GM18909 (cell line): ENCODE measurements at regions not wholly inside any gene's neighbourhood (a gene's known extent, or its start where the extent isn't known, plus 50 kb on each side); places are given as distances from the start of the nearest gene placed in this dataset.

Experiments used
- ATAC-seq: cut with Tn5 transposase; IDR thresholded peaks from one replicate; pipeline ENCODE4 v1.9.1; 2021; ENCODE audit warnings: mild to moderate bottlenecking; ENCODE audit not compliant: unreplicated experiment, poor library complexity

DNA sequence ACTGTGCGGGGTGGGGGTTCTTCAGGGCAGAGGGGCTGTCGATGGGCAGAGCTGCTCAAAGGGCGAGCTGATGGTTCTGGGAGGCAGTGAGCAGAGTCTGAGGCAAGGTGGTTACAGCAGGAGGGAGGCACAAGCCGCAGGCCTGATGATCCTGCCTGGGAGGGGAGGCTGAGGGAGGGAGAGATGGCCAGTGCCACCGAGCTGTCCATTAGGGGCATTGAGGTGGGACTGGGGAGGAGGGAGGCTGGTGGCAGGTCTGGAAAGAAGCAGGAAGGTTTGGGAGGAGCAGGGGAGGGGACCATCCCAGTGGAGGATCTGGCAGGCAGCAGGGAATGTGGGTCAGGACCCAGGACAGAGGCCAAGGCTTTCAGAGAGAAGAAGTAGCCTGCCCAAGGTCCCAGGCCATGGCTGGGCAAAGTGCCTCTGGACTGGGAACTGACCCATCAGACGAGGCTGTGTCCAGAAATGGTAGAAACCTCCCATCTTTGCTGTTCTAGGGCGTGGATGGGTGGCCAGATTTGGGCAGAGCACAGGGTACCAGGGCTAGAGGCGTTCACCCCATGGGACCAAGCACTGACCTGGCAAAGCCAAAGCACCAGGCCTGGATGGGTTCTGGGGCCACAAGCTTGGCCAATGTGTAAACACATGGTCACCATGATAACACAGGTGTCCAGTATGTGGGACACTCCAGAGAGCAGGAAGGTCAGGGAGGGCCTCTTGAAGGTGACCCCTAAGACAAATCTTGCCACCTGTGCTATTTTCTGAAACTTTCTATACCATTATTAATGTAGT, 55.5 kb downstream of the INHBB start:
- no peak for ATAC-seq

GRCh38 chr2:120402067-120402433, 56.1 kb downstream of the INHBB start:
- ATAC-seq, result no peak

DNA sequence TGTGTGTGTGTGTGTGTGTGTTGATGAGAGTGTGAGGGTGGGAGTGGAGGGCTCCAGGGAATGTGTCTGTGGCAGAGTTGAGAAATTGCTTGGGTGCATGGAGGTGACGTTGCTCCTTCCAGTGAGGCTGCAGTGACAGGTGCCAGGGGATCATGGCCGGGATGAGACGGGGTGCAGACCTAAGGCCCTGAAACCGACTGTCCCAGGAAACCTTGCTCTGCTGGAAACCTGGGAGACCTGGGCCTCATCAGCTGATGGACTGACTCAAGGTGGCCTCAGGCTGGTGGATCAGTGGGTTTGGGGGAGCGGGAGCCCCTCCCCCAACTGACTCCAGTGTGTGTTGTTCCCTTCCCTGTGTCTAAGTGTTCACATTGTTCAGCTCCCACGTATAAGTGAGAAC, 56.6 kb downstream of the INHBB start:
- ATAC-seq, result no peak

DNA sequence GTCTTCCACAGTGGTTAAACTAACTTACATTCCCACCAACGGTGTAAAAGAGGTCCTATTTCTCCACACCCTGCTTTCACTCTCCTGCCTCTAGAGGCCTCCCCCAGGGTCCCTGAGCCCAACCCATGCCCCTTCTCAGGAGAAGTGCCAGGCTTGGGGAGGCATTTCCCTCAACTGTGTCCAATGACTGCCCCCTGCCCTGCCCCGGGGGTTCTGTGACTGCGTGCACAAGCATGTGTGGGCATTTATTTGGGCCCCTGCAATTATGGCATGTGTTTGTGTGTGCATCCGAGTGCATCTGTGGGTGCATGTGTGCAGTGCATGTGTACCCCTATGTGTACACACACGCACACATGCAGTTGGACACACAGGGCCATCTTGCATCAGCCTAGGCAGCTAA, 57.3 kb downstream of the INHBB start:
- ATAC-seq, result no peak

DNA sequence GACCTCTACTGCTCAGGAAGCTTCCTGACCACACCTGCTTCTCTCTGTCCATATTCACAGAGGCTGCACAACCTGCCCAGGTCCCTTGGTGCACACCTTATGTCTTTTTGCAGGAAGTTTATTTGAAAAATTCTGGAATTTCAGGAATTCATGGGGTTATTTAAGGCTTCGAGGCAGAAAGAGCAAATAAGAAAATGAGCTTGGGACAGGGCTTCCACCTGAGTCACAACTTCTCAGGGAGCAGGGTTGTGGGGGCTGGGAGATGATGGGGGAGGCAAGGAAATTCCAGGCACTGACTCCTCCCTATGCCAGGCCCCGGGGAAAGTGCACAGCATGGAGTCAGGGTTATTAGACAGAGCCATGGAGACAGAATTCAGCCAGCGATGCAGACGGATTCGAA, 57.7 kb downstream of the INHBB start:
- ATAC-seq, result no peak

DNA sequence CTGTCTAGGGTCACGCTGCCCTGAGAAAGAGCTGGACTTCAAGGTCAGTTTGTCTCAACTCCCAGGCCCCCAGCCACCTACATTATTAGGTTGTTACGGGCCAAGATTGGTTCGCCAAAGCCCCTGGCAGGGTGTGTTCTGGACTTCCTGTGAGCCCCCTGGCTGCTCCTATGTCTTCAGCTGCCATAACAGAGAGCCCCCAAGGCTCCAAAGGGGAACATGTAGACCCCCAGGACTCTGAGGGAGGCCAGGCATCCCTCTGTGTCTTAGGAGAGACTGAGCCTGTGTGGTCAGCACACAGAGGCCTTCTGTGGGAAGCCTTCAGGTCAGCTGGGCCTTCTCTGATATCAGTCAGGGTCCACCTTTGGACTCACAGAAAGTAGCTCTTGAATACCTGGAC, 58.3 kb downstream of the INHBB start:
- no peak for ATAC-seq

DNA sequence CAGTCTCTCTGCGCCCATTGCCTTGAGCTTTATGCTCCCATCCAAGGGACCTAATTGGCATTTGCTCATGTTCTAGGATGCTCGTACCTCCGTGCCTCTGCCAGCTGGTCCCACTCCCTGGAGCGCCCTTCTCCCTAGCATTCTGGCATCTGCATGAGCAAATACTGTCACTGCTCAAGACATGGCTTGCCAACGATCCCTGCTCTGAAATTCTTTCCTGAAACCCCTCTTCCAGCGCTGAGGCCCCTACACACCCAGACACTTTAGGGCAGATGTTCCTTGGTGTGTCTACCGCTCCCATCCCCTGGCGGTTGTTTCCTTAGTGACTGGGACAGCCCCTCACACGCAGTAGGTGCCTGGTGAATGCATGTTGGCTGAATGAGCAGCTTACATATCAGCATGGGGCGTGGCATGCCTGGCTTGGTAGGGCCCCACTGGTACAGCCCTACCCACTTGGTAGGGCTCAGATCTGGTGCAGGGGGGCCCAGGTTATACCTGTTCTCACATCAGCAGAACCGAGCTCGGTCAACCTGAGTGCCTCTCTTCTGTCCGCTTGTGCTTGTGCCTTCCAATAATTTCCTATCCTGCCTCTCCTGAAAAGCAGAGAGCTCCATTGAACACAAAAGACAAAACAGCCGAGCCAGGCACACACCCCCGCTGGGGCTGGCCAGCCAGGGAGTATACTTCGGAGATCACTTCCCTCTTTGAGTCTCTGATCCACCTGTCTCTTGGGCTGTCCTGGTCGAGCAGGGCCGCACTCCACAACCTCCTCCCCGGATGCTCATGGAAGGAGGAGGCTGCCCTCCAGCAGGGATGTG, 59.2 kb downstream of the INHBB start:
- no peak for ATAC-seq

GRCh38 chr2:120405759-120406099, 59.8 kb downstream of the INHBB start:
- no peak for ATAC-seq

- ATAC-seq, result no peak
Measured at GRCh38 chr2:120406566-120406965, 60.6 kb downstream of the INHBB start.

GRCh38 chr2:120410487-120410886, 64.6 kb downstream of the INHBB start:
- no peak for ATAC-seq

- no peak for ATAC-seq
Measured at GRCh38 chr2:120415060-120415459, 69.1 kb downstream of the INHBB start.

GRCh38 chr2:120415728-120416509, 70.0 kb downstream of the INHBB start:
- no peak for ATAC-seq

DNA sequence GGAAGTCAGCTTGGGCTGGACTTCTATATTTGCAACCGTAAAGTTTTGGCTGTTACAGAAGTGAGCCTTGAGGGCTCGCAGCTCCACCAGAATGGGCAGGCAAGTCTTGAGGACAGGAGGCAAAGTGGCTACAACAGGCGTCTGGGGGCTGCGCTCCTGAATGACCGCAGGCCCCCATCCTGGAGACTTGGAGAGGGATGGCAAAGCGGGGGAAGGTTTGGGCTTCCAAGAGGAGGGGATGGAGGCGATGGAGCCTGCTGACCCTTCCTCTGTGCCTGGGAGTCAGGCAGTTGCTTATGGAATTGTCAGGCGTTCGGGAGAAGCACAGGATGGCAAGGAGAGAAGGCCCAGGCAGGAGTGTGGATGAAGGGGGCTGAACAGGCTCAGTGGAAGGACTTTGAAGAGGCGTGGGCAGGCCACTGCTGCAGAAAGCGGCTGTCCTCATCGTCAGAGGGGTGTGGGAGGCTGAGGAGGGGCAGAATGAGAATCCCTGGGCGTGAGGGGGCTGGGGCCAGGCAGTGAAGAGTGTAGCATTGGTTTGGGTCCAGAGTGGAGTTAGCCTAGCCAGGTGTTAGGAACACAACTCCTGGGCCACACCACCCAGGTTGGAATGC, 72.3 kb downstream of the INHBB start:
- no peak for ATAC-seq

DNA sequence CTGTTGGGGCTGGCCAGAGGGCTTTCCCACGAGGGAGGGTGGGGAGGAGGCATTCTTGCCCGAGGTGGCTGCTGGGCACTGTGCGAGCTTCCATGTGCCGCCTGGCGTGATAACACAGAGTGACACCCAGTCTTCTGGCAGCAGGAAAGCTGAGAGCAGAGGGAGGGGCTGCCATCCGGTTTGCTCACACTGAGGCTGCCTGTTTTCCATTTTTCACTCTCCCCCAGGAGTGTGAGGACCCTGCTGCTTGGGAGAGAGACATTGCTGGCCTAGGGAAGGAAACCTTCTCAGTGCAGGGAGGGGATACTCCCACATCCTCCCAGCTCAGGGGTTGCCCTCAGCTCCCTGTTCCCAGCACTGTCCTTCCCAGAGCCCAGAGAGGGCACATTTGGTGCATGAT, 73.1 kb downstream of the INHBB start:
- no peak for ATAC-seq

- no peak for ATAC-seq
Measured at GRCh38 chr2:120419955-120420354, 74.0 kb downstream of the INHBB start.

DNA sequence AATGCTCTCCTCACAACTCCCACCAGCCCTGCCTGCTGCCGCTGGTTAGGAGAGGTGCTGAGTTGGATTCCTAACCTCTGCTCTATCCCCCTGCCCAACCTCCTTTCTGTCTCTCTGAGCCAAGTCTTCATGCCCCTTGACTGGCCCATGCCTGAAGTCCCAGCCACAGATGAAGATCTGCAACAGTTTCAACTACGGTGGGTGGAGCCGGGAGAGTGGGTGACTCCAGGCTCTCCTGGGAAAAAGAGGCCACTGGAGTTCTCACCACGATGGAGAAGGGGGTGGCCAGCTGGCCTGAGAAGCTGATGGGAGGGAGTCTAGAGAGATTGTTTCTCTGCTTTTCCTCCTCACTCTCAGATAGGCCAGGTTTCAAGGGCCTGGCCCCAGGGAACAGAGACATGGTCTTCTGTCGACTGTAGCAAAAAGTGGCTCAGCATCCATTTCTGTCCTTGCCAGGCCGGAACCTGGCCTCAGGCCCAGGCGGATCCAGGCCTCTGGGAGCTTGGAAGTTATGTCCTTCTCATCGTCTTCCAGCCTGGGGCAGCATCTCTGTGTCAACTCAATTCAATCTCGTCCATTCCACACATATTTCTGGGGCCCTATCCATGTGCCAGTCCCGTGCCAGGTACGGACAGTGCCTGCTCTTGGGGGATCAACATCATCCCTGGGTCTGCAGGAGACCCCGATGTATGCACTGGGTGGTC, 75.3 kb downstream of the INHBB start:
- ATAC-seq, result no peak

DNA sequence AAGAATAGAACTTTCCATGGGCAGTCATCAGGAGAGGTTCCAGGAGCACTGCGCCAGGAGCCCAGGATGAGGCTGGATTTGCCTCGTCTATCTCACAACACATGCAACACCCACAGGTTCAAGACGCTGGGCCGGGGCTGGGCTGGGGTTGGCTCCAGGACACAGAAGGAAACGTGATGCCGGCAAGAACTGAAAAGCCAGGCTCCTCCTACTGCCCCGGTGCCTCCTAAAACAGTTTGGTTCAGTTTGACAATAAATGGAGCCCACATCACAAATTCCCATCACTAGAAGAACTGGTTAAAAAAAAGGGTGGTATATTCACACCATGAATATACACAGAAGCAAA, 75.9 kb downstream of the INHBB start:
- no peak for ATAC-seq

DNA sequence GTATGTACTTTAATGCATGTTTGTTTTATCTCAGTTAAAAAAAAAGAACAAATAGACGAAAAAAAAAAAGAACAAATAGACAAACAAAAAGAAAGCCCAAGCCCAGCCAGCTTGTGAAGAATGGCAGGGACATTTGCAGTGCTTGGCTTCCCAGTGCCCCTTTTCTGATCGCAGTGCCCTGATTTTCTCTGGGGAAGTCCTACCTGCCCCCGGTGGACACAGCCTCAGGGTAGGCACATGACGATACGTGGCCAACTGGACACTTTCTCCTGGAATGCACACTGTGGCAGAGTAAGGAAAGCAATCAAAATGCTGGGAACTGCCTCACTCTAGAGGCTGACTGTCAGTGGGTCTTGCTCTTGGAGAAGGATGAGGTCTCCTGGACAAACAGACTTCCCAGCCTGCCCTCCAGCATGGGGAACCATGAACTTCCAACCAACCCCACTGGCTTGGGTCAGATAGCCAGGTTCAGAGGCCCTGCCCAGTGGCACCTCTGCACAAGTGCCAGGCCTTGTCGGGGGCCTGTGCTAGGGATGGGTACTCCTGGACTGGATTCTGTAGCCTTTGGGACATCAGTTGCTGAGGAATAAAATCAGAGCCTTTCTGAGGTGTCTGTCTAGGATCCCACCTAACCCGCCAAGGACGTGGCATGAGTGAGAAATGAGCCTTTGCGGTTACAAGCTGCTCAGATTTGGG, 76.7 kb downstream of the INHBB start:
- ATAC-seq, result no peak

- ATAC-seq, result no peak
Measured at GRCh38 chr2:120423167-120423943, 77.4 kb downstream of the INHBB start.
